ENCODE measurements at regions not wholly inside any gene's neighbourhood (a gene's known extent, or its start where the extent isn't known, plus 50 kb on each side); places are given as distances from the start of the nearest gene placed in this dataset.

- no peaks in the 10 kb centered on the region for H3K36me3 ChIP-seq (ENCODE audit: low read depth)
- TF ChIP-seq, protein P1, sequence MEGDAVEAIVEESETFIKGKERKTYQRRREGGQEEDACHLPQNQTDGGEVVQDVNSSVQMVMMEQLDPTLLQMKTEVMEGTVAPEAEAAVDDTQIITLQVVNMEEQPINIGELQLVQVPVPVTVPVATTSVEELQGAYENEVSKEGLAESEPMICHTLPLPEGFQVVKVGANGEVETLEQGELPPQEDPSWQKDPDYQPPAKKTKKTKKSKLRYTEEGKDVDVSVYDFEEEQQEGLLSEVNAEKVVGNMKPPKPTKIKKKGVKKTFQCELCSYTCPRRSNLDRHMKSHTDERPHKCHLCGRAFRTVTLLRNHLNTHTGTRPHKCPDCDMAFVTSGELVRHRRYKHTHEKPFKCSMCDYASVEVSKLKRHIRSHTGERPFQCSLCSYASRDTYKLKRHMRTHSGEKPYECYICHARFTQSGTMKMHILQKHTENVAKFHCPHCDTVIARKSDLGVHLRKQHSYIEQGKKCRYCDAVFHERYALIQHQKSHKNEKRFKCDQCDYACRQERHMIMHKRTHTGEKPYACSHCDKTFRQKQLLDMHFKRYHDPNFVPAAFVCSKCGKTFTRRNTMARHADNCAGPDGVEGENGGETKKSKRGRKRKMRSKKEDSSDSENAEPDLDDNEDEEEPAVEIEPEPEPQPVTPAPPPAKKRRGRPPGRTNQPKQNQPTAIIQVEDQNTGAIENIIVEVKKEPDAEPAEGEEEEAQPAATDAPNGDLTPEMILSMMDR (IDR thresholded peaks at IDR 0.05), result no peak
- no peak overlapping the region for H3K4me3 ChIP-seq
- ATAC-seq (no peak), DNase-seq (no peak)
- H3K9me3 ChIP-seq, result no peaks in the 10 kb centered on the region
- intact Hi-C loops (cut with DNase I, micrococcal nuclease), result no loop called here
- no peaks in the 10 kb centered on the region for H3K4me1 ChIP-seq (ENCODE audit: low read depth)
These were observed 52.0 kb upstream of the GRAMD1B start for GRCh38 chr11:123378096-123378495.

GRCh38 chr11:123377355-123377754 is 52.7 kb upstream of the GRAMD1B start:
- no peaks in the 10 kb centered on the region for H3K36me3 ChIP-seq (ENCODE audit: low read depth)
- H3K4me1 ChIP-seq (ENCODE audit: low read depth), result no peaks in the 10 kb centered on the region
- intact Hi-C loops (cut with DNase I, micrococcal nuclease), result no loop called here
- no peaks in the 10 kb centered on the region for H3K9me3 ChIP-seq
- no peak overlapping the region for H3K4me3 ChIP-seq
- ATAC-seq (no peak), DNase-seq (no peak)
- TF ChIP-seq, protein P1 (IDR thresholded peaks at IDR 0.05), result no peak

- TF ChIP-seq, protein P1 (IDR thresholded peaks at IDR 0.05), result no peak
- no peak overlapping the region for H3K4me3 ChIP-seq
- intact Hi-C loops (cut with DNase I, micrococcal nuclease), result no loop called here
- H3K9me3 ChIP-seq, result no peaks in the 10 kb centered on the region
- ATAC-seq (no peak), DNase-seq (no peak)
- no peaks in the 10 kb centered on the region for H3K4me1 ChIP-seq (ENCODE audit: low read depth)
- H3K36me3 ChIP-seq (ENCODE audit: low read depth), result no peaks in the 10 kb centered on the region
These were observed 54.2 kb upstream of the GRAMD1B start for GRCh38 chr11:123375832-123376231.

GRCh38 chr11:123374622-123374968 is 55.5 kb upstream of the GRAMD1B start:
- Histone ChIP-seq H3K36me3 (ENCODE audit: low read depth) (no peaks in the 10 kb centered on the region), H3K9me3 (no peaks in the 10 kb centered on the region), H3K4me3 (no peak overlapping the region), H3K4me1 (ENCODE audit: low read depth) (no peaks in the 10 kb centered on the region)
- intact Hi-C loops (cut with DNase I, micrococcal nuclease), result no loop called here
- TF ChIP-seq, protein P1 (IDR thresholded peaks at IDR 0.05), result no peak
- ATAC-seq (no peak), DNase-seq (no peak)

- TF ChIP-seq, protein P1 (IDR thresholded peaks at IDR 0.05), result no peak
- no peaks in the 10 kb centered on the region for H3K4me1 ChIP-seq (ENCODE audit: low read depth)
- DNase-seq (no peak), ATAC-seq (no peak)
- no peaks in the 10 kb centered on the region for H3K9me3 ChIP-seq
- no peak overlapping the region for H3K4me3 ChIP-seq
- intact Hi-C loops (cut with DNase I, micrococcal nuclease), result no loop called here
- H3K36me3 ChIP-seq (ENCODE audit: low read depth), result no peaks in the 10 kb centered on the region
These were observed 56.1 kb upstream of the GRAMD1B start for GRCh38 chr11:123373754-123374621.

Data from mucosa of descending colon (tissue), 3 donors.